AG10803 (cell line): ENCODE measurements at regions not wholly inside any gene's neighbourhood (a gene's known extent, or its start where the extent isn't known, plus 50 kb on each side); places are given as distances from the start of the nearest gene placed in this dataset.

ENCODE experiments used
- DNase-seq: peaks from one replicate; pipeline ENCODE4 v3.0.0; 2010; ENCODE audit warnings: low read depth
- H3K4me3 ChIP-seq: 2 replicates; pipeline ENCODE4 v1.5.1; 2011; ENCODE audit warnings: mild to moderate bottlenecking, low read length, control low read depth
- CTCF ChIP-seq: conservative IDR thresholded peaks from 2 replicates; pipeline ENCODE4 v1.5.1; 2011; ENCODE audit warnings: mild to moderate bottlenecking, low read length, control low read depth, inconsistent platforms

GRCh38 chr7:115491744-115492380 lies 538.7 kb downstream of the TFEC start:
- H3K4me3 ChIP-seq, result no peak overlapping the region
- no peak for TF ChIP-seq CTCF
- DNase-seq, result no peak

- TF ChIP-seq CTCF, result no peak
- DNase-seq, result no peak
- H3K4me3 ChIP-seq, result no peak overlapping the region
Measured at GRCh38 chr7:115479448-115479847, 551.1 kb downstream of the TFEC start.

GRCh38 chr7:115478426-115478825 lies 552.1 kb downstream of the TFEC start:
- no peak for TF ChIP-seq CTCF

GRCh38 chr7:115477193-115477651 lies 553.3 kb downstream of the TFEC start:
- no peak for TF ChIP-seq CTCF
- H3K4me3 ChIP-seq, result peak overlapping the region; percentile 52
- peak; percentile 24 for DNase-seq

More at GRCh38 chr7:115478426-115478825, 552.1 kb downstream of the TFEC start:
- DNase-seq, result peak; percentile 47
- no peak overlapping the region for H3K4me3 ChIP-seq

- TF ChIP-seq CTCF, result no peak
- H3K4me3 ChIP-seq, result peak overlapping the region; percentile 52
- DNase-seq, result no peak
Measured at GRCh38 chr7:115476671-115477181, 553.8 kb downstream of the TFEC start.

GRCh38 chr7:115475761-115476385 lies 554.0 kb downstream of the MDFIC start:
- H3K4me3 ChIP-seq, result no peak overlapping the region
- peak; percentile 24; the same call in 1 of the 2 replicates for TF ChIP-seq CTCF
- no peak for DNase-seq

GRCh38 chr7:115475206-115475605 lies 553.3 kb downstream of the MDFIC start:
- TF ChIP-seq CTCF, result no peak
- DNase-seq, result no peak
- no peak overlapping the region for H3K4me3 ChIP-seq
